H9 (cell line): ENCODE measurements at regions not wholly inside any gene's neighbourhood (a gene's known extent, or its start where the extent isn't known, plus 50 kb on each side); places are given as distances from the start of the nearest gene placed in this dataset.

Experiments used
- DNase-seq: peaks from one replicate; pipeline ENCODE4 v3.0.0-alpha.2; 2017
- H2AFZ ChIP-seq: one replicate; pipeline ENCODE4 v1.6.1; 2013; ENCODE audit warnings: mild to moderate bottlenecking, low read length, control low read depth, moderate library complexity
- H2AK5ac ChIP-seq: 2 replicates; pipeline ENCODE4 v1.6.1; 2013; ENCODE audit warnings: low read length, control low read depth, mixed read lengths; ENCODE audit not compliant: insufficient read length
- H2BK120ac ChIP-seq: one replicate; pipeline ENCODE4 v1.6.1; 2013; ENCODE audit warnings: low read depth, mild to moderate bottlenecking, low read length, control low read depth, inconsistent platforms; ENCODE audit not compliant: poor library complexity, severe bottlenecking
- H2BK12ac ChIP-seq: 2 replicates; pipeline ENCODE4 v1.6.1; 2013; ENCODE audit warnings: low read length, control low read depth, mixed read lengths, low read depth; ENCODE audit not compliant: insufficient read length
- H2BK15ac ChIP-seq: 2 replicates; pipeline ENCODE4 v1.6.1; 2013; ENCODE audit warnings: low read depth, low read length, control low read depth
- H2BK20ac ChIP-seq: one replicate; pipeline ENCODE4 v1.6.1; 2013; ENCODE audit warnings: low read depth, mild to moderate bottlenecking, low read length, control low read depth, inconsistent platforms; ENCODE audit not compliant: poor library complexity, severe bottlenecking
- H2BK5ac ChIP-seq: 2 replicates; pipeline ENCODE4 v1.6.1; 2013; ENCODE audit warnings: low read length, control low read depth, mixed read lengths; ENCODE audit not compliant: insufficient read length
- H3K14ac ChIP-seq: 2 replicates; pipeline ENCODE4 v1.6.1; 2013; ENCODE audit warnings: low read length, control low read depth; ENCODE audit not compliant: insufficient read depth
- H3K18ac ChIP-seq: 2 replicates; pipeline ENCODE4 v1.6.1; 2013; ENCODE audit warnings: low read depth, mild to moderate bottlenecking, mixed read lengths, low read length, control low read depth; ENCODE audit not compliant: insufficient read length
- H3K23ac ChIP-seq: 2 replicates; pipeline ENCODE4 v1.6.1; 2013; ENCODE audit warnings: low read length, control low read depth, mixed read lengths, low read depth; ENCODE audit not compliant: insufficient read length
- H3K23me2 ChIP-seq: 2 replicates; pipeline ENCODE4 v1.6.1; 2013; ENCODE audit warnings: low read depth, mild to moderate bottlenecking, mixed read lengths, low read length, control low read depth; ENCODE audit not compliant: insufficient read length, poor library complexity, severe bottlenecking
- H3K27ac ChIP-seq: 2 replicates; pipeline ENCODE4 v1.5.1; 2013; ENCODE audit warnings: low read length, control low read depth, mixed read lengths, low read depth; ENCODE audit not compliant: insufficient read length
- H3K27me3 ChIP-seq: 2 replicates; pipeline ENCODE4 v1.6.1; 2013; ENCODE audit warnings: low read length, control low read depth, inconsistent platforms; ENCODE audit not compliant: insufficient read depth
- H3K4ac ChIP-seq: 2 replicates; pipeline ENCODE4 v1.6.1; 2013; ENCODE audit warnings: low read depth, mild to moderate bottlenecking, control low read depth, inconsistent platforms, low read length, moderate library complexity
- H3K4me1 ChIP-seq: 2 replicates; pipeline ENCODE4 v1.6.1; 2013; ENCODE audit warnings: low read length, control low read depth, inconsistent platforms; ENCODE audit not compliant: insufficient read depth
- H3K4me2 ChIP-seq: 2 replicates; pipeline ENCODE4 v1.6.1; 2013; ENCODE audit warnings: low read length, control low read depth, mixed read lengths; ENCODE audit not compliant: insufficient read length, insufficient read depth
- H3K56ac ChIP-seq: 2 replicates; pipeline ENCODE4 v1.6.1; 2013; ENCODE audit warnings: low read depth, mild to moderate bottlenecking, mixed read lengths, low read length, control low read depth; ENCODE audit not compliant: insufficient read length
- H3K79me1 ChIP-seq: 2 replicates; pipeline ENCODE4 v1.6.1; 2013; ENCODE audit warnings: low read depth, mild to moderate bottlenecking, moderate library complexity, low read length, control low read depth, inconsistent platforms; ENCODE audit not compliant: insufficient read depth, poor library complexity, severe bottlenecking
- H3K79me2 ChIP-seq: 2 replicates; pipeline ENCODE4 v1.6.1; 2013; ENCODE audit warnings: low read length, control low read depth, inconsistent platforms; ENCODE audit not compliant: insufficient read depth
- H3K9ac ChIP-seq: 2 replicates; pipeline ENCODE4 v1.6.1; 2013; ENCODE audit warnings: low read length, control low read depth, mixed read lengths; ENCODE audit not compliant: insufficient read length; ENCODE audit errors: extremely low read depth
- H3K9me3 ChIP-seq: one replicate; pipeline ENCODE4 v1.6.1; 2013; ENCODE audit warnings: low read depth, low read length, inconsistent platforms; ENCODE audit not compliant: control insufficient read depth
- H3T11ph ChIP-seq: one replicate; pipeline ENCODE4 v1.6.1; 2013; ENCODE audit warnings: mild to moderate bottlenecking, low read length, control low read depth, inconsistent platforms
- H4K20me1 ChIP-seq: one replicate; pipeline ENCODE4 v1.6.1; 2013; ENCODE audit not compliant: control insufficient read depth, insufficient read length, insufficient read depth
- H4K5ac ChIP-seq: 2 replicates; pipeline ENCODE4 v1.6.1; 2013; ENCODE audit warnings: low read depth, mild to moderate bottlenecking, mixed read lengths, low read length, control low read depth; ENCODE audit not compliant: insufficient read length
- H4K8ac ChIP-seq: replicated peaks from 2 replicates; pipeline ENCODE4 v1.6.1; 2013; ENCODE audit warnings: low read length, control low read depth, mixed read lengths, low read depth; ENCODE audit not compliant: insufficient read length
- H4K91ac ChIP-seq: 2 replicates; pipeline ENCODE4 v1.6.1; 2013; ENCODE audit warnings: low read depth, mild to moderate bottlenecking, moderate library complexity, mixed read lengths, low read length, control low read depth; ENCODE audit not compliant: insufficient read length
- H3K27ac Mint-ChIP-seq, 3 experiments: 2 replicates in 2 of 3; 3 replicates in 1 of 3; pipeline ENCODE4 v1.8.0; 2020 to 2021; ENCODE audit warnings: mixed read lengths in 3 of 3, mild to moderate bottlenecking in 1 of 3, moderate library complexity in 1 of 3
- H3K27me3 Mint-ChIP-seq: 2 replicates; pipeline ENCODE4 v1.8.0; 2021; ENCODE audit warnings: low read depth, mild to moderate bottlenecking, moderate library complexity, mixed read lengths
- H3K36me3 Mint-ChIP-seq, 3 experiments: 2 replicates in 2 of 3; 3 replicates in 1 of 3; pipeline ENCODE4 v1.8.0; 2020 to 2021; ENCODE audit warnings: low read depth in 3 of 3, mixed read lengths in 3 of 3; ENCODE audit not compliant: insufficient read depth in 1 of 3
- H3K4me1 Mint-ChIP-seq, 2 experiments: 2 replicates each; pipeline ENCODE4 v1.8.0; 2020; ENCODE audit warnings: mixed read lengths in 2 of 2
- H3K4me3 Mint-ChIP-seq, 2 experiments: 2 replicates in 1 of 2; 3 replicates in 1 of 2; pipeline ENCODE4 v1.8.0; 2020 to 2021; ENCODE audit warnings: mild to moderate bottlenecking in 2 of 2, mixed read lengths in 2 of 2, moderate library complexity in 1 of 2
- H3K9me3 Mint-ChIP-seq, 2 experiments: 2 replicates in 1 of 2; 3 replicates in 1 of 2; pipeline ENCODE4 v1.8.0; 2020; ENCODE audit warnings: mild to moderate bottlenecking in 2 of 2, mixed read lengths in 2 of 2, moderate library complexity in 1 of 2
- CTCF ChIP-seq: fragments of 200-600 bp; sonication (generic); conservative IDR thresholded peaks from 3 replicates; pipeline ENCODE4 v1.8.0; 2021; ENCODE audit warnings: antibody characterized with exemption, mild to moderate bottlenecking
- WGBS: extraction: QIAGEN DNeasy Blood & Tissue Kit; methylation state at CpG from one replicate; pipeline ENCODE4 v1.1.7; 2013; ENCODE audit warnings: missing lambda C conversion rate, low lambda C conversion rate, mixed read lengths; ENCODE audit not compliant: insufficient read length; ENCODE audit errors: extremely low coverage; 5-methylcytosine and 5-hydroxymethylcytosine counted together

DNA sequence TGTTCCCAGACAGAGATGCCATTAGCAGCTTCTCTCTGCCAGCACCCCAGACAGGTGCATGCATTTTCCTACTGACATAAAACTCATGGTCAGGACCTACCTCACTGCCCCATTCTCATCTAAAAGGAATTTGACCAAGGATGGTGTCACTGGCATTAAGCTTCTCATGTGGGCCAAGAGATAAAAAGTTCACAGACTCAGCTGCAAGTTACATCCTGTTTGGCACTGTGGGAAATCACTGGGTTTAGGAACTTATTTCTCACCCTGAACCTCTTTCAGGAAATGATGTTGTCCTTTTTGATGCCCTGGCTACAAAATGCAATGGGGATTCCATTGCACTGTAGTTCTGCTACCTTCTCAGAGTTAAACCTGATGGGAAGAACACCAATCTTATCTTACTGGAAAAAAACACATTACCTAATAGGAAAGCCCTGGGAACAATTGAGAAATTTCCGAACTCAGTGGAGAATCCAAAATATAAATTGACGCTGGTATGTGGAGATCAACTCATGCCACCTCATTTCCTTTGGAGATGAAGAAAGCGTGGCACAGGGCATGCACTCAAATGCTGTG, 252.1 kb upstream of the COPS8 start:
- H3K9me3 ChIP-seq: no peaks in the 10 kb centered on the region
- no peak overlapping the region for H3K27ac ChIP-seq
- H3K79me1 ChIP-seq: no peaks in the 10 kb centered on the region
- no peak overlapping the region for H2AK5ac ChIP-seq
- H2AFZ ChIP-seq: no peak overlapping the region
- peaks cover 21% of the 10 kb centered on the region in 2 experiments for H3K9me3 Mint-ChIP-seq
- no peak overlapping the region for H3K18ac ChIP-seq
- no peak overlapping the region for H3K4me2 ChIP-seq
- H2BK15ac ChIP-seq: no peak overlapping the region
- H3K36me3 Mint-ChIP-seq: peaks cover 7 to 19% (median 19%) of the 10 kb centered on the region in 3 experiments
- DNase-seq: no peak
- H4K20me1 ChIP-seq: no peaks in the 10 kb centered on the region
- WGBS: no CpG with 5 or more reads among the region's 3 CpGs
- no peak overlapping the region for H2BK5ac ChIP-seq
- no peaks in the 10 kb centered on the region for H3K27me3 ChIP-seq
- TF ChIP-seq CTCF: no peak
- no peak overlapping the region for H3K56ac ChIP-seq
- no peak overlapping the region for H3K23ac ChIP-seq
- H2BK120ac ChIP-seq: no peak overlapping the region
- H3K23me2 ChIP-seq: no peaks in the 10 kb centered on the region
- H4K5ac ChIP-seq: no peak overlapping the region
- H4K8ac ChIP-seq: no peak overlapping the region
- H3K14ac ChIP-seq: no peak overlapping the region
- no peak overlapping the region for H4K91ac ChIP-seq
- H2BK20ac ChIP-seq: no peak overlapping the region
- H3T11ph ChIP-seq: no peak overlapping the region
- H2BK12ac ChIP-seq: no peak overlapping the region
- H3K27ac Mint-ChIP-seq: no peak overlapping the region
- H3K4me3 Mint-ChIP-seq: no peak overlapping the region
- H3K4me1 Mint-ChIP-seq: peaks cover 4% of the 10 kb centered on the region in 2 experiments
- no peaks in the 10 kb centered on the region for H3K4me1 ChIP-seq
- no peaks in the 10 kb centered on the region for H3K79me2 ChIP-seq
- H3K4ac ChIP-seq: no peak overlapping the region
- H3K9ac ChIP-seq: no peak overlapping the region
- H3K27me3 Mint-ChIP-seq: peaks cover 7% of the 10 kb centered on the region
